Ishikawa (cell line): ENCODE measurements at regions not wholly inside any gene's neighbourhood (a gene's known extent, or its start where the extent isn't known, plus 50 kb on each side); places are given as distances from the start of the nearest gene placed in this dataset.
A peak's percentile ranks its signal among the peaks of the same experiment; 100 is the strongest.

Experiments used
- CEBPB ChIP-seq: IDR thresholded peaks from 2 replicates; pipeline ENCODE4 v1.6.1; 2012
- CREB1 ChIP-seq: IDR thresholded peaks from 2 replicates; pipeline ENCODE4 v1.6.1; 2012; ENCODE audit warnings: low read depth
- EGR1 ChIP-seq: IDR thresholded peaks from 2 replicates; pipeline ENCODE4 v1.6.1; 2012
- EP300 ChIP-seq: IDR thresholded peaks from 2 replicates; pipeline ENCODE4 v1.6.1; 2012; ENCODE audit warnings: borderline replicate concordance
- FOXM1 ChIP-seq: IDR thresholded peaks from 2 replicates; pipeline ENCODE4 v1.6.1; 2012; ENCODE audit warnings: low read depth, borderline replicate concordance
- MAX ChIP-seq: IDR thresholded peaks from 2 replicates; pipeline ENCODE4 v1.6.1; 2012
- NFIC ChIP-seq: IDR thresholded peaks from 2 replicates; pipeline ENCODE4 v1.6.1; 2012
- RAD21 ChIP-seq: IDR thresholded peaks from 2 replicates; pipeline ENCODE4 v1.6.1; 2012; ENCODE audit warnings: low read depth
- TAF1 ChIP-seq: IDR thresholded peaks from 2 replicates; pipeline ENCODE4 v1.6.1; 2012; ENCODE audit warnings: low read depth, mild to moderate bottlenecking
- TCF12 ChIP-seq: IDR thresholded peaks from 2 replicates; pipeline ENCODE4 v1.6.1; 2012; ENCODE audit warnings: low read depth
- TEAD4 ChIP-seq: IDR thresholded peaks from 2 replicates; pipeline ENCODE4 v1.6.1; 2012
- USF1 ChIP-seq: IDR thresholded peaks from 2 replicates; pipeline ENCODE4 v1.6.1; 2012
- YY1 ChIP-seq: IDR thresholded peaks from 2 replicates; pipeline ENCODE4 v1.6.1; 2012; ENCODE audit warnings: low read depth
- ZBTB7A ChIP-seq: IDR thresholded peaks from 2 replicates; pipeline ENCODE4 v1.6.1; 2012; ENCODE audit warnings: low read depth
- TF ChIP-seq, protein P1 (sequence below): IDR thresholded peaks from 2 replicates; pipeline ENCODE4 v1.6.1; 2012; ENCODE audit warnings: low read depth, mild to moderate bottlenecking

DNA sequence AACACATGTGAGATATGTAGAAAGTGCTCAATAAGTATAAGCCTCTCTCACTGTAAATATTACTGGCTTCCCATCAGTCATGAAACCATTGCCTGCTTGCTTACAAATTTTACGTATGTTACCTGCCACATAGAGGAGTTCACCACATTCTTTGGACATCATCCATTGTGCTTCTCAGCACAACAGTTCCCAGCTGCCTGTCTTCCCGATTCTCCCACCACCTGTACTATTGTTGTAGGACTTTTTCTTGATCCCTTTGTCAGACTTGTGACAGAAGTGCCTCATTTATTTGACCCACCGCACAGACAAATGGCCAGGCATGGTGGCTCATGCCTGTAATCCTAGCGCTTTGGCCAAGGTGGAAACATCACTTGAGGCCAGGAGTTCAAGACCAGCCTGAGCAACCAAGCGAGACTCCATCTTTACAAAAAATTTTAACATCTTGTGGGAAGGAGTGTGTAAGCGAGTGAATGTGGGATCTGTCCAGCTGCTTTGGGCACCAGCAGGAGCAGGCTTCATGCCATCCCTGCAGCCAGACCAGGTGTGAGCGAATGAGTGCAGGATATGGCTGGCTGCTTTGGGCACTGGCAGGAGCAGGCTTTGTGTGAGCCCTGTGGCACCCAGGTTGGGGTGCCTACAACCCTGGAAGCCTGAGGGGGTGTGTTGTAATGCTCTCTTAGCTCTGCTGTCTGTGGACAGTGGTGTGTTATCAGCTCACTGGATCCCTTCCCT, 139.9 kb upstream of the ELL2 start:
- TF ChIP-seq NFIC (no peak), TEAD4 (no peak), RAD21 (no peak), USF1 (no peak), TAF1 (no peak), TCF12 (no peak), YY1 (no peak), FOXM1 (no peak), CREB1 (no peak), EP300 (no peak), MAX (no peak), ZBTB7A (no peak), CEBPB (no peak), EGR1 (no peak)
- TF ChIP-seq, protein P1, sequence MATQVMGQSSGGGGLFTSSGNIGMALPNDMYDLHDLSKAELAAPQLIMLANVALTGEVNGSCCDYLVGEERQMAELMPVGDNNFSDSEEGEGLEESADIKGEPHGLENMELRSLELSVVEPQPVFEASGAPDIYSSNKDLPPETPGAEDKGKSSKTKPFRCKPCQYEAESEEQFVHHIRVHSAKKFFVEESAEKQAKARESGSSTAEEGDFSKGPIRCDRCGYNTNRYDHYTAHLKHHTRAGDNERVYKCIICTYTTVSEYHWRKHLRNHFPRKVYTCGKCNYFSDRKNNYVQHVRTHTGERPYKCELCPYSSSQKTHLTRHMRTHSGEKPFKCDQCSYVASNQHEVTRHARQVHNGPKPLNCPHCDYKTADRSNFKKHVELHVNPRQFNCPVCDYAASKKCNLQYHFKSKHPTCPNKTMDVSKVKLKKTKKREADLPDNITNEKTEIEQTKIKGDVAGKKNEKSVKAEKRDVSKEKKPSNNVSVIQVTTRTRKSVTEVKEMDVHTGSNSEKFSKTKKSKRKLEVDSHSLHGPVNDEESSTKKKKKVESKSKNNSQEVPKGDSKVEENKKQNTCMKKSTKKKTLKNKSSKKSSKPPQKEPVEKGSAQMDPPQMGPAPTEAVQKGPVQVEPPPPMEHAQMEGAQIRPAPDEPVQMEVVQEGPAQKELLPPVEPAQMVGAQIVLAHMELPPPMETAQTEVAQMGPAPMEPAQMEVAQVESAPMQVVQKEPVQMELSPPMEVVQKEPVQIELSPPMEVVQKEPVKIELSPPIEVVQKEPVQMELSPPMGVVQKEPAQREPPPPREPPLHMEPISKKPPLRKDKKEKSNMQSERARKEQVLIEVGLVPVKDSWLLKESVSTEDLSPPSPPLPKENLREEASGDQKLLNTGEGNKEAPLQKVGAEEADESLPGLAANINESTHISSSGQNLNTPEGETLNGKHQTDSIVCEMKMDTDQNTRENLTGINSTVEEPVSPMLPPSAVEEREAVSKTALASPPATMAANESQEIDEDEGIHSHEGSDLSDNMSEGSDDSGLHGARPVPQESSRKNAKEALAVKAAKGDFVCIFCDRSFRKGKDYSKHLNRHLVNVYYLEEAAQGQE, result no peak

DNA sequence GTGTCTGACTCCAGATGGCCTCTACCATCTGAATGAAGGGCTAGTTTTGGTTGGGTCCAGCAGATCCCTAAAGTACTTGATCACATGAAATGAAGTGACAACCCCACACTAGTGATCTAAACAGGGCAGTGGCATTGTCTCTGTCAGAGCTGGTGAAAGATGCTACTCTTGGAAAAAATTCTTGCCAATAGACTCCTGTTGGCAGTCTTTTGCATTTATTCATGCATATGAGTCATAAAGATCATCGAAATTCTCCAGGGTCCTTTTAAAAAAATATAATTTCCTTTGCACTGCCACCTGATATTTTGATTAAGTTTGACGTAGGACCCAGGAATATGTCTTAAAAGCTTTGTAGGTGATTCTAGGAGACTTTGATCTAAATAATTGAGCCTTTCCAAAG, 135.1 kb upstream of the ELL2 start:
- TF ChIP-seq TCF12, result no peak
- TF ChIP-seq EP300, result no peak
- TF ChIP-seq NFIC, result no peak
- no peak for TF ChIP-seq RAD21
- no peak for TF ChIP-seq FOXM1
- no peak for TF ChIP-seq EGR1
- TF ChIP-seq CEBPB, result no peak
- TF ChIP-seq TAF1, result no peak
- no peak for TF ChIP-seq YY1
- TF ChIP-seq CREB1, result no peak
- TF ChIP-seq USF1, result no peak
- no peak for TF ChIP-seq ZBTB7A
- no peak for TF ChIP-seq TEAD4
- TF ChIP-seq, protein P1, result no peak
- TF ChIP-seq MAX, result no peak

- peak; percentile 56 for TF ChIP-seq NFIC
- no peak for TF ChIP-seq TAF1
- peak; percentile 68 for TF ChIP-seq CEBPB
- TF ChIP-seq RAD21, result no peak
- no peak for TF ChIP-seq USF1
These were observed 133.3 kb upstream of the ELL2 start for GRCh38 chr5:96094904-96095303.

- TF ChIP-seq YY1, result no peak
- 0 out of 2 replicates have a peak, but pooled peaks have one; percentile 20 for TF ChIP-seq NFIC
- no peak for TF ChIP-seq EP300
- TF ChIP-seq TCF12, result no peak
- TF ChIP-seq FOXM1, result no peak
These were observed 132.3 kb upstream of the ELL2 start for GRCh38 chr5:96093890-96094381.

DNA sequence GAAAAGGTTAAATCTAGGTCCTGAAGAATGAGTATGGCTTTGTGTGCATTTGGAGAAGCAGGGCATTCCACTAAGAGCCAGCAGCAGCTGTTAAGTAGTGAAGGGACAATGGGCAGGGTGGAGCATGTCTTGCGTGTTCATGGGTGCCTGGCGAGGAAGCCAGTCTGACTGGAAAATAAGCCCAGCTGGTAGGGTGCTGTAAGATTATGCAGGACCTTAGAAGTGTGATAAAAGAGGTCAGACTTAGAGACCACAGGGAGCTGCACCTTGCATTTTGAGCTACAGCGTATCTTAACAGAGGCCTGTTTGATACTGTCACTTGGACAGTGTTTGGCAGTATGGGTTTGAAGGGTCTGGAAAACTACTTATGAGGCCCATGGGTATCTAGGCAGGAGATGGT, 131.7 kb upstream of the ELL2 start:
- TF ChIP-seq ZBTB7A (no peak), MAX (no peak), FOXM1 (no peak), EGR1 (no peak), NFIC (no peak), YY1 (no peak)
